ENCODE measurements at regions not wholly inside any gene's neighbourhood (a gene's known extent, or its start where the extent isn't known, plus 50 kb on each side); places are given as distances from the start of the nearest gene placed in this dataset.
"Not testable (repeated sequence)": the region's sequence is repeated elsewhere in the genome, so short reads cannot be mapped to it uniquely, and the experiment has no call there.

DNA sequence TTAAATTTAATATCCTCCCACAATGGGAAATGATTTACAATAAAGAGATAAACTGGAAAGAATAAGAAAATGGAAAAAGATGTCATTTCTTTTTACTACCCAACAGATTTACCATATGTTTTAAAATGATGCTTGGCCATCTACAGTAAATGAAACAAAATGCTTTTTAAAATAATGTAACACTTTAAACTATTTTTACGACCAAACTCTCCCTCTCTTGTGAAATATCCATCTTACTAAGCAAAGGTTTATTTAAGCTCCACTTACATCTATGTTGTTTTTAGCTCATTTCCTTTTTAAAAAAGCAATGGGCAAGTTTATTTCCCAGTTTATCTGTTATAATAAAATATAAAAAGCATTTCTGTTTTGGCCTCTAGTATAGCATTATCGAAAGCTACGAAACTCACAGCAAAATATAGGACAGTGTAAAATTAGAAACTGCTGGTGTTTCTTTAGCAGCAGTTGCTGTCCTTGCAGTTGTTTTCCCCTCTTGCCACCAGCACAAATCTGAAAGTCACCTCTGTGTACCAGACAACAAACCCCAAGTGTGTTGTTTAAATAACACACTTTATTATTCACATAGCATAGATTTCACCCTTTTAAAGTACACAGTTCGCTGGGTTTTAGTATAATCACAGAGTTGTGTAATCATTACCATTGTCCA lies 195.1 kb downstream of the CDRT15L2 start:
- DNase-seq, result no peak

DNA sequence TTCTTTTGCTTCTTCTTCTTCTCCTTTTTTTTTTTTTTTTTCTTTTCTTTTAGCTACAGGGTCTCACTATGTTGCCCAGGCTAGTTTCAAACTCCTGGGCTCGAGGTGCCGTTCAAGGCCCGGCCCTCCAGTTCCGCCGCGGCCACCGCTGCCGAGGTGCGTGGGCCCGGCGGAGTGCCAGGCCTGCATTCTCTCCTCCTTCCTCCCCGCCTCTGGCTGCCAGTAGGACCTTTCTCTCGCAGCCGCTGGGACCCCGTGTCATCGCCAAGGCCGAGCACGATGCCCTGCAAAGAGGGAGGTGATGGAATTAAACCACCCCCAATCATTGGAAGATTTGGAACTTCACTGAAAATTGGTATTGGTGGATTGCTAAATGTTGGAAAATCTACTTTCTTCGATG lies 195.8 kb downstream of the CDRT15L2 start:
- no peak for DNase-seq

DNA sequence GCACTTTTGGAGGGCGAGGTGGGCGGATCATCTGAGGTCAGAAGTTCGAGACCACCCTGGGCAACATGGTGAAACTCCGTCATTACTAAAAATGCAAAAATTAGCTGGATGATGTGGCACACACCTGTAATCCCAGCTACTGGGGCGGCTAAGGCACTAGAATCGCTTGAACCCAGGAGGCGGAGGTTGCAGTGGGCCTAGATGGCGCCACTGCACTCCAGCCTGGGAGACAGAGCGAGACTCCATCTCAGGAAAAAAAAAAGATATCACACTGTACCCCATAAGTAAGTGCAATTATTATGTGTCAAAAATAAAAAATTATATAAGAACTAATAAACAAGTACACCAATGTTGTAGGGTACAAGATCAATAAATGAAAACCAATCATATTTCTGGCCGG lies 200.0 kb downstream of the CDRT15L2 start:
- DNase-seq, result no peak

DNA sequence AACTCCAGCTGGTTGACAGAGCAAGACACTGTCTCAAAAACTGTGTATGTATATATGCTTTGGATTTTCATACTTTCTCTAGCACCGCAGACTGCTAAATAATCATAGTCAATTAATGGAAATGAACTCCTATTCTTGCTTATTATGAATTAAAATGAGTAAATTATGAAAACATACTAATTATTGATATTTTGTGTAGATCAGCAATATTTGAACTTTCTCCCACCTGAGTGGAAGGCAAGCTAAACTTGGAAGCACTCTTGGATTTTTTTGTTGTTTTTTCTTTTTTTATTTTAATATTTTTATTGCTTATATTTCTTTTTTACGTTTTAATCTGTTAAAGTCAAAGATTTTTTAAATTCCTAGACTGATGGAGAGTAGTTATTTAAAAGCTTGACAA lies 201.7 kb downstream of the CDRT15L2 start:
- DNase-seq, result no peak

DNA sequence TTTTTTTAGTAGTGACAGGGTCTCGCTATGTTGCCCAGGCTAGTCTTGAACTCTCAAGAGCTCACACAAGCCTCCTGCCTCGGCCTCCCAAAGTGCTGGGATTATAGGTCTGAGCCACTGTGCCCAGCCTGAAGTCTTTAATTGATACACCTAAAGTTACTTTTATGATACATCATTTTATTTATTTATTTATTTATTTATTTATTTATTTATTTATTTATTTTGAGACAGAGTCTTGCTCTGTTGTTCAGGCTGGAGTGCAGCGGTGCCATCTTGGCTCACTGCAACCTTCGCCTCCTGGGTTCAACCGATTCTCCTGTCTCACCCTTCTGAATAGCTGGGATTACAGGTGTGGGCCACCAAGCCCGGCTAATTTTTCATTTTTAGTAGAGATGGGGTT lies 202.3 kb downstream of the CDRT15L2 start:
- DNase-seq, result not testable (repeated sequence)

DNA sequence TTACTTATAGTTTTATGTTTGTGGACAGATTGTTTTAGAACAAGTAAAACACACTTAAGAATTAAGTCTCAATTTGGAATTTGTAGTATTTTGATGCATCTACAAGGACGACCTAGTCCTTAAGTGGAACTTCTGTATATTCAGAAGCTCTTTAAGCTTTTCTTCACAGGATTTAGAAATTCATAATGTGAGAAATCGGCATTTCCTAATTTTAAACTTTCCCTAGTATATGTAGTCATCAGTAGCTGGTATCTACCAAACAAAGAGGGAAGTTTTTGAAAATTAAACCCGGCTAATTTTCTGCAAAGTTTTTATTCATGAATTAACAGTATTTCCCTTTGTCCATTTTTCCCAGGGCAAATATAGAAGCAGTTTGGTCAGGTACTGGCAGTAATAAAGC lies 203.6 kb downstream of the CDRT15L2 start:
- DNase-seq, result no peak

DNA sequence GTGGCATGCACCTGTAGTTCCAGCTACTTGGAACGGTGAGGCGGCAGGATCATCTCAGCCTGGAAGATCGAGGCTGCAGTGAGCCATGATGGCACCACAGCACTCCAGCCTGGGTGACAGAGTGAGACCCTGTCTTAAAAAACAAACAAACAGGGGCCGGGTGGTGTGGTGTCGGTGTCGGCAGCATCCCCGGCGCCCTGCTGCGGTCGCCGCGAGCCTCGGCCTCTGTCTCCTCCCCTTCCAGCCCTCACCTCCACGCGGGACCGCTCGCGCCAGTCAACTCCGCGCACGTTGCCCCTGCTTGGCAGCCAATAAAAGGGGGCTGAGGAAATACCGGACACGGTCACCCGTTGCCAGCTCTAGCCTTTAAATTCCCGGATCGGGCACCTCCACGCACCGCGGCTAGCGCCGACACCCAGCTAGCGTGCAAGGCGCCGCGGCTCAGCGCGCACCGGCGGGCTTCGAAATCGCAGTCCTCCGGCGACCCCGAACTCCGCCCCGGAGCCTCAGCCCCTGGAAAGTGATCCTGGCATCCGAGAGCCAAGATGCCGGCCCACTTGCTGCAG lies 204.7 kb downstream of the CDRT15L2 start:
- DNase-seq, result no peak

DNA sequence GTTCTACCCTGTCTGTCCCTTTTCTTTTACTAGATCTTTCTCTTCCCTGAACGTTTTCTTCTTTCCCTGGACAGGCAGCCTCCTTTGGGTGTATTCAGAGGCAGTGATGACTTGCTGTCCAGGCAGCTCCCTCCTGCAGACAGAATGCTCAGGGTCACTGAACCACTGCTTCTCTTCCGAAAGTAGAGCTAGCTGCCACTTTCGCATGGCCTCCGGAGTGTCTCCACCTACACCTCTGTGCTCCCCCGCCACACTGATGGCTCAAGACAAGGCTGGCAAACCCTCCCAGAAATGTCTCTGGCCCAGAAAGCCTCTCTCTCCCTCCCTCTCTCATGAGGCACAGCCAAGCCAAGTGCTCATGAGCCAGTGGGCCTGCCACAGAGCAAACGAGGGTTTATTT lies 207.8 kb downstream of the CDRT15L2 start:
- DNase-seq, result no peak

DNA sequence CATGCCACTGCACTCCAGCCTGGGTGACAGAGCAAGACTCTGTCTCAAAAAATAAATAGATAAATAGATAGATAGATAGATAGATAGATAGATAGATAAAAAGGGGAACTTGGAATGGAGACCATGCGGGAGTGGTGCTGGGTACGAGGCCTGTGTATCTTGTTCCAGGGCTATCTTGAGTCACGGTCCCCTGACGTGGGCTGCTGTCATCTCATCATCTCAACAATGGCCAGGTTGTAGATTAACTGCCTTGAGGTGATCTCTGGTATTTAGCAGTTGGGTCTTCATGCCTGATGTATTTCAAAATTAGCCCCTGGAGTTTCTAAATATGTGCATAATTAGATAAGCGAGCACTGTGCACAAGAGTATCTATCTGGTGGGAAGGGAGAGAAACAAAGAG lies 212.1 kb downstream of the CDRT15L2 start:
- DNase-seq, result no peak

DNA sequence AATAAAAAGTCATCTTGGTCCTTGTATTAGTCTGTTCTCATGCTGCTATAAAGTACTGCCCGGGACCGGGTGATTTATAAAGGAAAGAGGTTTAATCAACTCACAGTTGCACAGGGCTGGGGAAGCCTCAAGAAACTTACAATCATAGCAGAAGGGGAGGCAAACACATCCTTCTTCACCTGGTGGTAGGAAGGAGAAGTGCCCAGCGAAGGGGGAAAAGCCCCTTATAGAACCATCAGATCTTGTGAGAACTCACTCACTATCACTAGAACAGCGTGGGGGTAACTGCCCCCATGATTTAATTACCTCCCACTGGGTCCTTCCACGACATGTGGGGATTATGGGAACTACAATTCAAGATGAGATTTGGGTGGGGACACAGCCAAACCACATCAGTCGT lies 215.0 kb downstream of the CDRT15L2 start:
- not testable (repeated sequence) for DNase-seq

DNA sequence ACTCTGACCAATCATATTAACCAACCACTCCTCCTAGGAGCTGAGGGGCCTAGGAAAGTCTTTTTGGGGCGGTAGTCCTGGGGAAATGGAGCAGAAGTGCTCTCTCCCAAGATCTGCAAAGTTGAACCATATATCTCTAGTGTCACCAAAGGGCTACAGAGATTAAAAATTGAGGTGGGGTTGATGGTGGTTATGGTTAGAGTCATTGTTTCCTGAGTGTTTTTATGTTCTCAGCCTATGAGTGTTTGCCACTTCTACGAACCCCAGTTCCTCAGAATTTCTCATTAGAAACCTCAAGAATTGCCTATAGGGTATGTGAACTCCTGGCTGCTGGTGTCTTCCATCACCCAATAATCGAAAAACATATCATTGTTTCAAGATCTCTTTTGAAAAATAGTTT lies 217.8 kb downstream of the CDRT15L2 start:
- DNase-seq, result no peak

DNA sequence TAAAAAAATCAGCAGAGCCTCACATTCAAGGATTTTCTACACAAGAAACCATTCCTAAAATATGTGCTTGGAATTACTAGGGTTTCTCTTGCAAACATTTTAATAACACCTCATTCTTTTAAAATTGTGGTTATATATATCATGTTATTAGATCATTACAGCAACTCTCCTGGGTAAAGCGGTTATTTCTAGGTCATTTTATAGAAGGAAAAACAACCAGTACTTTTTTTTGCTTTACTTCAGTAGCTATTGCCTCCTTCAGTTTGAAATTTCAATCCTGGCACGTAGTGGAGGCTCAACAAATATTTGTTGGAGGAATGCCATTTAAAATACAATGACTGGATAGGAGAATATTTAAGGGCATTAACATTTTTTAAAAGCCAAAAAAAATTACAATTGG lies 220.6 kb downstream of the CDRT15L2 start:
- no peak for DNase-seq

DNA sequence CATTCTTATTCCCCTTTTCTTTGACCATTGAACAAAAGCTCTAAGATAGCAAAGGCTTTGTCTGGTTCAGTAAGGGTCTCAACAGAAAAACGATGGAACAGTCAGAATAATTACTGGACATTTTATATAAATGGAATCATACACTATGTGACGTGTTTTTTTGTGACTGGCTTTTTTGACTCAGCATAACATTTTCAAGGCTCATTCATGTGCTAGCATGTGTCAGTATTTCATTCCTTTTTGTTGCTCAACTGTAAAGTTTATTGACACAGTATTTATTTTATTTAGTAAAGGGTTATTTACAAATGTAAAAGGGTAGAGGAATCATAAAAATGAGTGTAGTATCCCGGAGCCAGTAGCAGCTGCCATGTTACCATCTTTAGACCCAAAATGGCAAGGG lies 226.2 kb downstream of the CDRT15L2 start:
- no peak for DNase-seq

DNA sequence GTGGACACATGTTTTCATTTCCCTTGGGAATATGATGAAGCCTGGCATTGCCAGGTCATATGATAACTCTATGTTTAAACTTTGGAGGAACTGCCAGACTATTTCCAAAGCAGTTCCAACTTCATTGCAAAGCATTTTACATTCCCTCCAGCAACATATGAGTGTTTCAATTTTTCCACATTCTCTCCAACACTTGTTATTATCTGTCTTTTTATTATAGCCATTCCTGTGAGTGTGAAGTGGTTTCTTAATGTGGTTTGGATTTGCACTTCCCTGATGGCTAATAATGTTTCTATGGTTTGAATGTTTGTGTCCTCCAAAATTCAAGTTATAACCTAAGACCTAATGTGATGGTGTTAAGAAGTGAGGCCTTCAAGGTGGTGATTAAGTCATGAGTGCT lies 228.0 kb downstream of the CDRT15L2 start:
- not testable (repeated sequence) for DNase-seq

DNA sequence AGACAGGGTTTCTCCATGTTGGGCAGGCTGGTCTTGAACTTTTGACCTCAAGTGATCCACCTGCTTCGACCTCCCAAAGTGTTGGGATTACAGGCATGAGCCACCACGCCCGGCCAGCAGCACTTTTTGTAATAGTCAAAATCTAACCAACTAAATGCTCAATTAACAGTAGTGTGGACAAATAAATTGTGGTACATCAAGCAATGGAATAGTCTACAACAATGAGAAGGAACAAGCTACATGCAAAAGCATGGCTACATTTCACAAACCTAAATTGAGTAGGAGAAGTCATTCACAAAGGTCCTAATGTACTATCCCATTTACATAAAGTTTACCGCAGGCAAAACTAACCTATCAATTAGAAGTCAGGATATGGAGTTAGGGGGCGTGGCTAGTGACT lies 227.4 kb downstream of the USP22 start:
- not testable (repeated sequence) for DNase-seq

DNA sequence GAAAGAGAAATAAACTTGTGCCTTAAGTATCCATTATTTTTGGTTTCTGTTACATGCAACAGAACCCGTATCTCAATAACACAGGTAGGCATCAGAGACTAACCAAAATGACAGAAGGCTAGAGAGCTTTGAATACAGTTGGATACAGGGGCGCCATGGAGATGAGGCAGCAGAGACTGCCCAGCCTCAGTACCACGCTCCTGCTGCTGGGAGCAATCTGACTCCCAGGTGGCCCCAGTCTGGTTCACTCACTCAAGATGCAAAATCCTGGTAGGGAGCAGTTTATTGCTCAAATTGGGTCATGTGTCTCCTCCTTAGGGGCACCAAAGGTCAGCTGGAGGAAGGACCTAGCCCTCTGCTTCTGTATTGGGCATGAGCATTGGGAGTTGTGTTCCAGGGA lies 218.9 kb downstream of the USP22 start:
- DNase-seq, result no peak

DNA sequence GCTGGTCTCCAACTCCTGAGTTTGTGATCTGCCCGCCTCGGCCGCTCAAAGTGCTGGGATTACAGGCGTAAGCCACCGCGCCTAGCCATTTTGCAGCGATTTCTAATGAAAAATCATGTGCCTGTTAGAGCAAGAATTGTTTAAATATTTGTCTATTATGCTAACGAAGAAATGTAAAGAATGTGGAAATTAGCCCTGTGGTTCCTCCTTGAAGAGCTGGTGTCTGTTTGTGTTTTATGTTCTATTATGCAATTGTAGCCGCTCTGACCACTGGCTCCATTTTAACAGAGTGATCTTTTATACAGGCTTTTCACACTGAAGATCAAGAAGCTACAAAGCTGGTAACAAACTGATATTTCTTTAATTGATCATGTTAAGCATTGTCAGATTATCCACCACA lies 217.3 kb downstream of the USP22 start:
- DNase-seq, result no peak

DNA sequence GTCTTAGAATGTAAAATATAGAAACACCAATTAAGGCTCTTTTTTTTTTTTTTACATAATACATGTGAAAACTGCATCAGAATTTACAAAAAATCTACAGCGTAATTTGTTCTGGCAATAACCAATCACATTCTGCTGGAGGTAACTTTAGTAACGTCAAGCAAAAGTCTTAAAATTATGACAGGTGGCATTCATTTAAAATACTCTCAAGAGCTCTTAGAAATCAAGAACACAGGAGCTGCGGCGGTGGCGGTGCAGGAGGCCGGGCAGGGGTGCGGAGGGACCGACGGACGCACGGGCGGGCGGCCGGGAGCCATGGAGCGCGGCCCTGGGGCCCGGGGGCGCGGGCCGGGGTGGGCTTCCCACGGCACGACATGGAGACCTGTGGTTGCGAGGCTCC lies 202.4 kb downstream of the USP22 start:
- not testable (repeated sequence) for DNase-seq

DNA sequence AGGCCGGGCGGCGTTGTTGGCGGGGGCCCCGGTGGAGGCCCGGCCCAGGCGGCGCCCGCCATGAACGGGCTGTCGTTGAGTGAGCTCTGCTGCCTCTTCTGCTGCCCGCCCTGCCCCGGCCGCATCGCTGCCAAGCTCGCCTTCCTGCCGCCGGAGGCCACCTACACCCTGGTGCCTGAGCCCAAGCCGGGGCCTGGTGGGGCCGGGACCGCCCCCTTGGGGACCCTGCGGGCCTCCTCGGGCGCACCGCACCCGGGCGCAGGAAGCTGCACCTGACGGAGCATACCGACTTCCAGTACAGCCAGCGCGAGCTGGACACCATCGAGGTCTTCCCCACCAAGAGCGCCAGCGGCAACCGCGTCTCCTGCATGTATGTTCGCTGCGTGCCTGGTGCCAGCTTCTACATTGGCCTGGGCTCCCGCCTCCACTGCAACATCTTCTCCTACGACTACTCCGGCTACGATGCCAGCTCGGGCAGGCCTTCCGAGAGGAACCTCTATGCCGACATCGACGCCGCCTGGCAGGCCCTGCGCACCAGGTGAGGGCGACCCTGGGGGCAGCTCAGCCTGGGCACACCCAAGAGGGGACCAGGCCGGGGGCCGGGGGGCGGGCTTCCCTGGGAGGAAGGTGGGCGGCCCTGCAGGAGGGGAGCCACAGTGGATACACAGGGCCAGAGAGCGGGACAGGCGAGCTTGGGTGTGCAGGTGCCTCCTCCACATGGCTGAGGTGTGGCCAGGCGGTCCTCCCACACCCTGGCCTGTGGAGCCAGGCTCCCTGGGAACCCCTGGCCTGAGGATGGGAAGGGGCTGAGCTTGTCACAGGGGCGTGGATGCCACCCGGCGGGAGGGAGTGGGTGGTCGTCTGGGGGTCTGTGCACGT lies 201.6 kb downstream of the USP22 start:
- not testable (repeated sequence) for DNase-seq

DNA sequence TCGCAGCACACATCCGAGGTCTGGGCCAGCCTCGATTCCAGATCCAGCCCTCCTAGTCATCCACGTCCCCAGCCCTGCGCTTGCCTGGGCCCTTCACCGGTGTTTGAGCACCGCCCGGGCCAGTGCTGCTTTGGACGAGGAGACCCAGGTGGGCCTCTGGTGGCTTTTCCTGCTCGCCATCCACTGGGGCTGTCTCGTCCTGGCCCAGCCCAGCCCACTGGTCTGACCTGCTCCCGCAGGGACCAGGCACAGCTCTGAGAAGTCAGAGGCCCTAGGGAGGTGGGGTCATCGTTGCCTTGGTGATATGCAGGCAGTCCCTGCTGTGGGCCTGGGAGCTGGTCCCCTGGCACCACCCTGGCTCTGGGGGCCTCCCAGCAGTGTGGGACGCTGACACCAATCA lies 200.8 kb downstream of the USP22 start:
- DNase-seq, result not testable (repeated sequence)

DNA sequence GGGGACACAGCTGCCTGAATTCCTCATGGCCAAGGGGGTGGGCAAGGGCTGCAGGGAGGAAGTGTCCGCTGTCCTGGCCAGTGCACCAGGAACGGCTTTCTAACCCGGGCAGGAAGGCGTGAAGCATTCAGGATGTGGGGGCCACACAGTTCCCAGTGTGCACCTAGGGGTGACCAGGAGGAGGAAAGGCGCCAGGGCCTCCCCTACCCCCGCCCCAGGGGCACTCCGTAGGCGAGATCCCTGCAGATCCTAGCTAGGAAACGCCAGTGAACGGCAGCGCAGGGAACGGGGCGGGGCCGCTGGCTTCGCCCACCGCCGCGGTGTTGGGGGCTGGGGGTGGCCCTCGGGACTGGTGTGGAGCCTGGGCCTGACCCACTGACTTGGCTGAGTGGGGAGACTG lies 199.6 kb downstream of the USP22 start:
- DNase-seq, result not testable (repeated sequence)

DNA sequence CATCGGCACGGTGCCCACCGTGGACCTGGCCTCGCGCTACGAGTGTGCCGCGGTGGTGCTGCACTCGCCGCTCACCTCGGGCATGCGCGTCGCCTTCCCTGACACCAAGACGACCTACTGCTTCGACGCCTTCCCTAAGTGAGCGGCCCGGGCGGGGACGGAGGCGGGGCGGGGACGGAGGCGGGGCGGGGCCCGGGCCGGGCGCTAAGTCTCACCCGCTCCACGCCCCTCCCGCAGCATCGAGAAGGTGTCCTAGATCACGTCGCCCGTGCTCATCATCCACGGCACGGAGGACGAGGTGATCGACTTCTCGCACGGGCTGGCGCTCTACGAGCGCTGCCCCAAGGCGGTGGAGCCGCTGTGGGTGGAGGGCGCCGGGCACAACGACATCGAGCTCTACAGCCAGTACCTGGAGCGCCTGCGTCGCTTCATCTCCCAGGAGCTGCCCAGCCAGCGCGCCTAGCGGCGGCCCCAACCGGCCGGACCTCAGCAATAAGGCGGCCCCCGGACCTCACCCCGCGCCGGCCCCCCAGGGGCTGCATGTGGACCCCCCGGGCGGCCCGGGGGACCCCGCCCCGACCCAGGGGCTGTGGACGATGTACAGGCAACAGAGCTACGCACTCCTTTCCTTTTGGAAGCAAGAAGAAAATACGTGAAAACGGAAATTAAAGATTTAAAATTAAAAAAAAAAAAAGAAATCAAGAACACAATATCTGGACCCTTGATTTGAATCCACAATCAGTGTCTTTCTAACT lies 198.8 kb downstream of the USP22 start:
- not testable (repeated sequence) for DNase-seq

DNA sequence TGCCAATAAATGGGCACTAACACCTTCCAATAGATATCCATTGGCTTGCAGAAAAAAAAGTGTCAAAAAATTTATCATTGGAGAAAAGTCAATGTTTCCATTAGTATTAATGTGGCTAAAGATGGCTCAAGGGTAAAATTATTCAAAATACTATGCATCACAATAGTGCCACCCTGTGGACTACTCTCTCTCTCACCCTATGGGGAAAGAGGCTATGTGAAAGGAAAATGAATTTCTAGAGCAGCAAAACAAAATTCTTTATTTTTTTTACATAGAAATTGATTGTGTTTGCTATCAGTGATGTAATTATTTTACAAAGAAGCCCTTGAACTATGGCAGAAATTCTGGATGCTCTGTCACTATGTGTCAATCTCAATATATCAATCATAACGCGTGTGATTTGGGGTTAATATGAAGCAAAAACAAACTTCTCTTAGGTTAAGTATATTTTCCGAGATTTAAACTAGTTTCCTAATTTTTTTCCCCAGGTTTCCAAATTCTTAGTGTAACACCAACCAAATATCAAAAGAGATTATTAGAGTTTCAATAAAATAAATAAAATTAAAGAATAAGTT lies 193.9 kb downstream of the USP22 start:
- DNase-seq, result not testable (repeated sequence)
